Neural cell (in vitro differentiated cells): ENCODE measurements at regions not wholly inside any gene's neighbourhood (a gene's known extent, or its start where the extent isn't known, plus 50 kb on each side); places are given as distances from the start of the nearest gene placed in this dataset.

Experiments
- H2AFZ ChIP-seq: fragments of 200-600, 300-800 bp; sonication (generic), shearing (Covaris generic); 2 replicates; pipeline ENCODE4 v1.6.0; 2014; ENCODE audit warnings: low read depth, mild to moderate bottlenecking, antibody characterized with exemption, low read length, moderate library complexity
- H3F3A ChIP-seq: fragments of 200-600 bp; shearing (Covaris generic); 2 replicates; pipeline ENCODE4 v1.6.1; 2016; ENCODE audit warnings: mild to moderate bottlenecking, moderate library complexity, mixed read lengths, antibody characterized with exemption, low read length; ENCODE audit not compliant: insufficient read depth, poor library complexity, severe bottlenecking
- H3K27ac ChIP-seq: fragments of 200-600, 300-800 bp; sonication (generic), shearing (Covaris generic); 2 replicates; pipeline ENCODE4 v1.5.1; 2014; ENCODE audit warnings: mild to moderate bottlenecking, low read length, moderate library complexity
- H3K27me3 ChIP-seq: fragments of 300-800, 200-600 bp; sonication (generic), shearing (Covaris generic); 2 replicates; pipeline ENCODE4 v1.6.0; 2014; ENCODE audit warnings: mild to moderate bottlenecking, low read depth, low read length, moderate library complexity; ENCODE audit not compliant: insufficient read depth
- H3K36me3 ChIP-seq: fragments of 300-800, 200-600 bp; sonication (generic), shearing (Covaris generic); 2 replicates; pipeline ENCODE4 v1.5.1; 2014; ENCODE audit warnings: mild to moderate bottlenecking, antibody characterized with exemption, low read length, moderate library complexity; ENCODE audit not compliant: insufficient read depth
- H3K4me2 ChIP-seq: fragments of 300-800, 200-600 bp; sonication (generic), shearing (Covaris generic); 2 replicates; pipeline ENCODE4 v1.6.0; 2014; ENCODE audit warnings: mild to moderate bottlenecking, low read length
- H3K4me3 ChIP-seq: fragments of 300-800, 200-600 bp; sonication (generic), shearing (Covaris generic); 2 replicates; pipeline ENCODE4 v1.5.1; 2014; ENCODE audit warnings: mild to moderate bottlenecking, low read length, moderate library complexity
- H3K79me2 ChIP-seq: fragments of 200-600 bp; shearing (Covaris generic); replicated peaks from 2 replicates; pipeline ENCODE4 v1.6.0; 2014; ENCODE audit warnings: mild to moderate bottlenecking, low read length, moderate library complexity; ENCODE audit not compliant: insufficient read depth
- H3K9ac ChIP-seq: fragments of 300-800, 200-600 bp; sonication (generic), shearing (Covaris generic); 2 replicates; pipeline ENCODE4 v1.6.1; 2016; ENCODE audit warnings: mild to moderate bottlenecking, low read length, mixed read lengths
- H3K9me2 ChIP-seq: fragments of 200-600 bp; shearing (Covaris generic); 2 replicates; pipeline ENCODE4 v1.6.1; 2016; ENCODE audit warnings: mild to moderate bottlenecking, low read length, mixed read lengths; ENCODE audit not compliant: insufficient read depth
- H3K9me3 ChIP-seq: fragments of 200-600, 300-800 bp; sonication (generic), shearing (Covaris generic); 2 replicates; pipeline ENCODE4 v1.6.1; 2016; ENCODE audit warnings: mild to moderate bottlenecking, mixed run types, low read length, moderate library complexity, mixed read lengths
- H4K20me1 ChIP-seq: fragments of 200-600 bp; shearing (Covaris generic); 2 replicates; pipeline ENCODE4 v1.6.1; 2016; ENCODE audit warnings: mild to moderate bottlenecking, mixed run types; ENCODE audit not compliant: insufficient read depth
- EP300 ChIP-seq: fragments of 450-650 bp; conservative IDR thresholded peaks from 2 replicates; pipeline ENCODE4 v1.6.1; 2014; ENCODE audit warnings: antibody characterized with exemption, mild to moderate bottlenecking, moderate library complexity; ENCODE audit not compliant: poor library complexity, severe bottlenecking
- EZH2 ChIP-seq: fragments of 200-600, 300-800 bp; shearing (Covaris generic), sonication (generic); IDR thresholded peaks from 2 replicates; pipeline ENCODE4 v1.6.1; 2014; ENCODE audit warnings: antibody characterized with exemption, low read length, borderline replicate concordance, mild to moderate bottlenecking; ENCODE audit not compliant: insufficient read depth, poor library complexity, severe bottlenecking
- MXI1 ChIP-seq: fragments of 450-650 bp; conservative IDR thresholded peaks from 2 replicates; pipeline ENCODE4 v1.6.1; 2014; ENCODE audit warnings: antibody characterized with exemption, mild to moderate bottlenecking; ENCODE audit not compliant: poor library complexity, severe bottlenecking
- POLR2AphosphoS5 ChIP-seq: IDR thresholded peaks from 2 replicates; pipeline ENCODE4 v1.6.1; 2012
- RAD21 ChIP-seq: fragments of 450-650 bp; conservative IDR thresholded peaks from 2 replicates; pipeline ENCODE4 v1.6.1; 2014; ENCODE audit warnings: antibody characterized with exemption, mild to moderate bottlenecking, moderate library complexity
- SMC3 ChIP-seq: fragments of 450-650 bp; conservative IDR thresholded peaks from 2 replicates; pipeline ENCODE4 v1.6.1; 2014; ENCODE audit warnings: antibody characterized with exemption, mild to moderate bottlenecking, moderate library complexity; ENCODE audit not compliant: poor library complexity
- TAF1 ChIP-seq: IDR thresholded peaks from 2 replicates; pipeline ENCODE4 v1.6.1; 2012; ENCODE audit warnings: low read depth
- TF ChIP-seq, protein P1 (sequence below): fragments of 450-650 bp; IDR thresholded peaks from 2 replicates; pipeline ENCODE4 v1.5.1; 2014; ENCODE audit warnings: antibody characterized with exemption, mild to moderate bottlenecking, moderate library complexity; ENCODE audit not compliant: poor library complexity, severe bottlenecking
- TF ChIP-seq, protein P2 (sequence below): IDR thresholded peaks from 2 replicates; pipeline ENCODE4 v1.6.1; 2012; ENCODE audit warnings: borderline replicate concordance

DNA sequence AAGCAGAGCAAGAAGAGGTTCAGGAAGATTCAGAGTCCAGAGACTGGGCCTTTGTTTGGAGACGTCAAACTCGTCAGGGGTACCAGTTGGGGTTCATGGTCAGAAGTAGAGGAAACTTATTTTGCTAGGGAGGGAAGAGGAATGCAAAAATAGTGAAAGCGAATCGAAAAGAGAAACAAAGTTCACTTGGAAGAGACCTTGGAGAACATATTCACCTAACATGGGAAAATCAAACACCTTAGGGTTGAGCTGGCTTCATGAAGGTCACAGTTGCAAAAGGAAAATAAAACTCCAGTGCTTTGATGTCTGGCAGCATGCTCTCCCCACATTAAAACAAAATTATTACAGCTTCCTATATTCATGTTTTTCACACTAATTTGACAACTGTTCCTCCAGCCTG, 440.4 kb downstream of the EPM2A start:
- TF ChIP-seq EP300, result no peak
- no peak for TF ChIP-seq RAD21
- TF ChIP-seq SMC3, result no peak
- TF ChIP-seq, protein P1, sequence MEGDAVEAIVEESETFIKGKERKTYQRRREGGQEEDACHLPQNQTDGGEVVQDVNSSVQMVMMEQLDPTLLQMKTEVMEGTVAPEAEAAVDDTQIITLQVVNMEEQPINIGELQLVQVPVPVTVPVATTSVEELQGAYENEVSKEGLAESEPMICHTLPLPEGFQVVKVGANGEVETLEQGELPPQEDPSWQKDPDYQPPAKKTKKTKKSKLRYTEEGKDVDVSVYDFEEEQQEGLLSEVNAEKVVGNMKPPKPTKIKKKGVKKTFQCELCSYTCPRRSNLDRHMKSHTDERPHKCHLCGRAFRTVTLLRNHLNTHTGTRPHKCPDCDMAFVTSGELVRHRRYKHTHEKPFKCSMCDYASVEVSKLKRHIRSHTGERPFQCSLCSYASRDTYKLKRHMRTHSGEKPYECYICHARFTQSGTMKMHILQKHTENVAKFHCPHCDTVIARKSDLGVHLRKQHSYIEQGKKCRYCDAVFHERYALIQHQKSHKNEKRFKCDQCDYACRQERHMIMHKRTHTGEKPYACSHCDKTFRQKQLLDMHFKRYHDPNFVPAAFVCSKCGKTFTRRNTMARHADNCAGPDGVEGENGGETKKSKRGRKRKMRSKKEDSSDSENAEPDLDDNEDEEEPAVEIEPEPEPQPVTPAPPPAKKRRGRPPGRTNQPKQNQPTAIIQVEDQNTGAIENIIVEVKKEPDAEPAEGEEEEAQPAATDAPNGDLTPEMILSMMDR, result no peak
- no peak for TF ChIP-seq POLR2AphosphoS5
- no peak for TF ChIP-seq MXI1
- no peak for TF ChIP-seq EZH2
- no peak for TF ChIP-seq TAF1
- TF ChIP-seq, protein P2, sequence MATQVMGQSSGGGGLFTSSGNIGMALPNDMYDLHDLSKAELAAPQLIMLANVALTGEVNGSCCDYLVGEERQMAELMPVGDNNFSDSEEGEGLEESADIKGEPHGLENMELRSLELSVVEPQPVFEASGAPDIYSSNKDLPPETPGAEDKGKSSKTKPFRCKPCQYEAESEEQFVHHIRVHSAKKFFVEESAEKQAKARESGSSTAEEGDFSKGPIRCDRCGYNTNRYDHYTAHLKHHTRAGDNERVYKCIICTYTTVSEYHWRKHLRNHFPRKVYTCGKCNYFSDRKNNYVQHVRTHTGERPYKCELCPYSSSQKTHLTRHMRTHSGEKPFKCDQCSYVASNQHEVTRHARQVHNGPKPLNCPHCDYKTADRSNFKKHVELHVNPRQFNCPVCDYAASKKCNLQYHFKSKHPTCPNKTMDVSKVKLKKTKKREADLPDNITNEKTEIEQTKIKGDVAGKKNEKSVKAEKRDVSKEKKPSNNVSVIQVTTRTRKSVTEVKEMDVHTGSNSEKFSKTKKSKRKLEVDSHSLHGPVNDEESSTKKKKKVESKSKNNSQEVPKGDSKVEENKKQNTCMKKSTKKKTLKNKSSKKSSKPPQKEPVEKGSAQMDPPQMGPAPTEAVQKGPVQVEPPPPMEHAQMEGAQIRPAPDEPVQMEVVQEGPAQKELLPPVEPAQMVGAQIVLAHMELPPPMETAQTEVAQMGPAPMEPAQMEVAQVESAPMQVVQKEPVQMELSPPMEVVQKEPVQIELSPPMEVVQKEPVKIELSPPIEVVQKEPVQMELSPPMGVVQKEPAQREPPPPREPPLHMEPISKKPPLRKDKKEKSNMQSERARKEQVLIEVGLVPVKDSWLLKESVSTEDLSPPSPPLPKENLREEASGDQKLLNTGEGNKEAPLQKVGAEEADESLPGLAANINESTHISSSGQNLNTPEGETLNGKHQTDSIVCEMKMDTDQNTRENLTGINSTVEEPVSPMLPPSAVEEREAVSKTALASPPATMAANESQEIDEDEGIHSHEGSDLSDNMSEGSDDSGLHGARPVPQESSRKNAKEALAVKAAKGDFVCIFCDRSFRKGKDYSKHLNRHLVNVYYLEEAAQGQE, result no peak
- Histone ChIP-seq H4K20me1 (no peaks in the 10 kb centered on the region), H2AFZ (no peak overlapping the region)

DNA sequence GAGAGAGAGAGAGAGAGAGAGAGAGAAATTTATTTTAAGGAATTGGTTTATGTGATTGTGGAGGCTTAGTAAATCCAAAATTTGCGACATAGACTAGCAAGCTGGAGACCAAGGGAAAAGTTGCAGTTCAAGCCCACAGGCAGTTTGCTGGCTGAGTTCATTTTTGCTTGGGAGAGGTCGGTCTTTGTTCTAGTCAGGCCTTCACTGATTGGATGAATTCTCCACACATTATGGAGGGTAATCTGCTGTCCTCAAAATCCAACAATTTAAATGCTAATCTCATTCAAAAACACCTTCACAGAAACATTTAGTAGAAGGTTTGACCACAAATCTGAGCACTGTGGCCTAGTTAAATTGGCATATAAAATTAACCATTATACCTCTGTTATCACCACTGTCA, 439.6 kb downstream of the EPM2A start:
- no peak overlapping the region for H3K4me2 ChIP-seq
- no peak for TF ChIP-seq SMC3
- TF ChIP-seq RAD21, result no peak
- no peak for TF ChIP-seq EP300
- TF ChIP-seq TAF1, result no peak
- TF ChIP-seq POLR2AphosphoS5, result no peak
- no peak for TF ChIP-seq EZH2
- TF ChIP-seq, protein P2, result no peak
- TF ChIP-seq, protein P1, result no peak
- TF ChIP-seq MXI1, result no peak
- no peak overlapping the region for H3K9ac ChIP-seq
- H3K79me2 ChIP-seq, result no peaks in the 10 kb centered on the region
- H3K36me3 ChIP-seq, result no peaks in the 10 kb centered on the region
- no peaks in the 10 kb centered on the region for H4K20me1 ChIP-seq
- no peak overlapping the region for H3K27ac ChIP-seq
- no peak overlapping the region for H3K4me3 ChIP-seq
- H3K9me3 ChIP-seq, result no peaks in the 10 kb centered on the region
- H2AFZ ChIP-seq, result no peak overlapping the region
- no peaks in the 10 kb centered on the region for H3K27me3 ChIP-seq
- H3K9me2 ChIP-seq, result no peaks in the 10 kb centered on the region
- no peaks in the 10 kb centered on the region for H3F3A ChIP-seq

More for the DNA sequence above, 440.4 kb downstream of the EPM2A start:
- Histone ChIP-seq H3K4me3 (no peak overlapping the region), H3K27me3 (no peaks in the 10 kb centered on the region), H3K4me2 (no peak overlapping the region), H3K9me2 (no peaks in the 10 kb centered on the region), H3K9me3 (no peaks in the 10 kb centered on the region), H3K36me3 (no peaks in the 10 kb centered on the region), H3K9ac (no peak overlapping the region), H3K27ac (no peak overlapping the region), H3K79me2 (no peaks in the 10 kb centered on the region), H3F3A (no peaks in the 10 kb centered on the region)
